GM21360 (cell line): ENCODE measurements at regions not wholly inside any gene's neighbourhood (a gene's known extent, or its start where the extent isn't known, plus 50 kb on each side); places are given as distances from the start of the nearest gene placed in this dataset.
"Not testable (repeated sequence)": the region's sequence is repeated elsewhere in the genome, so short reads cannot be mapped to it uniquely, and the experiment has no call there.

Experiments used
- ATAC-seq: cut with Tn5 transposase; IDR thresholded peaks from one replicate; pipeline ENCODE4 v1.9.1; 2021; ENCODE audit warnings: mild to moderate bottlenecking, moderate library complexity; ENCODE audit not compliant: unreplicated experiment

- ATAC-seq: no peak
Measured at GRCh38 chrX:35392232-35392631, 405.9 kb upstream of the MAGEB16 start.

GRCh38 chrX:35406386-35406785 lies 391.8 kb upstream of the MAGEB16 start:
- no peak for ATAC-seq

- ATAC-seq: no peak
Measured at GRCh38 chrX:35416782-35417181, 381.4 kb upstream of the MAGEB16 start.

- no peak for ATAC-seq
Measured at GRCh38 chrX:35432056-35432455, 366.1 kb upstream of the MAGEB16 start.

GRCh38 chrX:35439034-35439660 lies 359.0 kb upstream of the MAGEB16 start:
- ATAC-seq: no peak

GRCh38 chrX:35439692-35440091 lies 358.4 kb upstream of the MAGEB16 start:
- ATAC-seq: no peak

- ATAC-seq: no peak
Measured at GRCh38 chrX:35442421-35442820, 355.7 kb upstream of the MAGEB16 start.

- ATAC-seq: not testable (repeated sequence)
Measured at GRCh38 chrX:35443091-35443582, 355.0 kb upstream of the MAGEB16 start.

GRCh38 chrX:35444671-35445355 lies 353.3 kb upstream of the MAGEB16 start:
- no peak for ATAC-seq

- no peak for ATAC-seq
Measured at GRCh38 chrX:35445912-35446311, 352.2 kb upstream of the MAGEB16 start.

GRCh38 chrX:35456891-35457290 lies 341.3 kb upstream of the MAGEB16 start:
- no peak for ATAC-seq

- ATAC-seq: no peak
Measured at GRCh38 chrX:35458142-35458541, 340.0 kb upstream of the MAGEB16 start.

GRCh38 chrX:35461164-35461563 lies 337.0 kb upstream of the MAGEB16 start:
- ATAC-seq: no peak

- ATAC-seq: not testable (repeated sequence)
Measured at GRCh38 chrX:35496671-35497070, 301.5 kb upstream of the MAGEB16 start.

- not testable (repeated sequence) for ATAC-seq
Measured at GRCh38 chrX:35497453-35497852, 300.7 kb upstream of the MAGEB16 start.

- no peak for ATAC-seq
Measured at GRCh38 chrX:35499071-35499862, 298.9 kb upstream of the MAGEB16 start.

- ATAC-seq: no peak
Measured at GRCh38 chrX:35507701-35508100, 290.4 kb upstream of the MAGEB16 start.

GRCh38 chrX:35548003-35548402 lies 250.1 kb upstream of the MAGEB16 start:
- not testable (repeated sequence) for ATAC-seq

- ATAC-seq: no peak
Measured at GRCh38 chrX:35557916-35558315, 240.2 kb upstream of the MAGEB16 start.

GRCh38 chrX:35561985-35562384 lies 236.2 kb upstream of the MAGEB16 start:
- no peak for ATAC-seq

- no peak for ATAC-seq
Measured at GRCh38 chrX:35562395-35562794, 235.7 kb upstream of the MAGEB16 start.

GRCh38 chrX:35590210-35590609 lies 207.9 kb upstream of the MAGEB16 start:
- ATAC-seq: no peak
